Spleen (tissue), 11 donors: ENCODE measurements at regions not wholly inside any gene's neighbourhood (a gene's known extent, or its start where the extent isn't known, plus 50 kb on each side); places are given as distances from the start of the nearest gene placed in this dataset.

ENCODE experiments used
- DNase-seq: peaks from one replicate; pipeline ENCODE4 v3.0.0-alpha.2; 2020
- H3K27ac ChIP-seq, 8 donors: fragments of 200-600 bp; sonication (generic) in 7 of 8; 1 replicate in 4 of 8; 2 replicates in 4 of 8; pipeline versions ENCODE4 v1.5.0 to v1.8.0; 2016 to 2021; ENCODE audit warnings: inconsistent platforms in 4 of 8, mild to moderate bottlenecking in 4 of 8, moderate library complexity in 1 of 8
- H3K27me3 ChIP-seq, 7 donors: fragments of 200-600 bp; sonication (generic) in 6 of 7; replicated peaks in 1 of 7; 1 replicate in 4 of 7; 2 replicates in 3 of 7; pipeline versions ENCODE4 v1.5.0 to v1.8.0; 2016 to 2021; ENCODE audit warnings: inconsistent platforms in 3 of 7, mild to moderate bottlenecking in 1 of 7
- H3K36me3 ChIP-seq, 6 donors: fragments of 200-600 bp; sonication (generic) in 5 of 6; 1 replicate in 4 of 6; 2 replicates in 2 of 6; pipeline versions ENCODE4 v1.5.0 to v1.8.0; 2016 to 2021; ENCODE audit warnings: inconsistent platforms in 2 of 6
- H3K4me1 ChIP-seq, 6 donors: fragments of 200-600 bp; sonication (generic) in 5 of 6; 1 replicate in 3 of 6; 2 replicates in 3 of 6; pipeline versions ENCODE4 v1.5.0 to v1.8.0; 2016 to 2021; ENCODE audit warnings: inconsistent platforms in 3 of 6
- H3K4me3 ChIP-seq, 8 donors: fragments of 200-600 bp; sonication (generic) in 7 of 8; 1 replicate in 4 of 8; 2 replicates in 4 of 8; pipeline versions ENCODE4 v1.5.0 to v1.8.0; 2016 to 2021; ENCODE audit warnings: inconsistent platforms in 4 of 8, mild to moderate bottlenecking in 4 of 8, moderate library complexity in 2 of 8
- H3K9me3 ChIP-seq, 8 donors: fragments of 200-600 bp; sonication (generic) in 7 of 8; 1 replicate in 4 of 8; 2 replicates in 4 of 8; pipeline versions ENCODE4 v1.5.0 to v1.8.0; 2016 to 2021; ENCODE audit warnings: inconsistent platforms in 4 of 8
- CTCF ChIP-seq, 11 experiments: fragments of 200-600 bp in 7 of 11; fragments of 450-650 bp in 4 of 11; sonication (generic) in 4 of 11; IDR thresholded peaks in 8 of 11; conservative IDR thresholded peaks in 3 of 11; 1 replicate in 7 of 11; 2 replicates in 4 of 11; pipeline versions ENCODE4 v1.4.0 to v1.8.0; 2016 to 2021; ENCODE audit warnings: antibody characterized with exemption in 11 of 11, inconsistent platforms in 4 of 11, mild to moderate bottlenecking in 1 of 11
- POLR2A ChIP-seq, 3 donors: fragments of 450-650 bp; IDR thresholded peaks; one replicate each; pipeline ENCODE4 v1.5.1; 2017; ENCODE audit warnings: antibody characterized with exemption in 3 of 3, mild to moderate bottlenecking in 1 of 3
- POLR2AphosphoS5 ChIP-seq, 3 donors: sonication (generic); formaldehyde crosslinking; IDR thresholded peaks; one replicate each; pipeline ENCODE4 v1.5.1; 2017; ENCODE audit warnings: antibody characterized with exemption in 3 of 3
- WGBS, 5 donors: extraction: QIAGEN DNeasy Blood & Tissue Kit in 3 of 5; methylation state at CpG; one replicate each; pipeline versions ENCODE4 v1.1.5 to v1.1.7; 2013 to 2018; 5-methylcytosine and 5-hydroxymethylcytosine counted together
- intact Hi-C: fragments of 100-400 bp; cut with DNase I; formaldehyde crosslinking; loops from one replicate; pipeline ENCODE4 v1.15.0; 2023; ENCODE audit warnings: low total_unique reads
- donor health status: healthy with polysubstance abuse.
- donor health status: DM: no; HTN: no; CAD: no; lungs with moderate emphysema.
- donor health status: DM: no; HTN: no; CAD: no.
- donor health status: Bipolar disorder and iron deficiency.
- donor health status: healthy.
- donor health status: DM: no; HTN: no; CAD: no.
- donor health status: DM: yes; HTN: yes; CAD: no.

GRCh38 chr16:9655051-9655450 is 527.2 kb downstream of the GRIN2A start:
- TF ChIP-seq POLR2AphosphoS5 (IDR thresholded peaks at IDR 0.05) (no peak), CTCF (IDR thresholded peaks at IDR 0.05 in 8 of 11, conservative IDR thresholded peaks at IDR 0.05 in 3 of 11) (no peak), POLR2A (IDR thresholded peaks at IDR 0.05) (no peak)
- Histone ChIP-seq H3K4me1 (no peaks in the 10 kb centered on the region), H3K4me3 (no peak overlapping the region), H3K36me3 (no peaks in the 10 kb centered on the region), H3K27me3 (peaks cover 0 to 11% (median 0%) of the 10 kb centered on the region in 7 donors), H3K27ac (no peak overlapping the region), H3K9me3 (no peaks in the 10 kb centered on the region)
- no peak for DNase-seq
- WGBS, 5 donors = 75 to 85% (median 80%) methylated on average over 5 of the region's 5 CpGs
- intact Hi-C loops = no loop called here

DNA sequence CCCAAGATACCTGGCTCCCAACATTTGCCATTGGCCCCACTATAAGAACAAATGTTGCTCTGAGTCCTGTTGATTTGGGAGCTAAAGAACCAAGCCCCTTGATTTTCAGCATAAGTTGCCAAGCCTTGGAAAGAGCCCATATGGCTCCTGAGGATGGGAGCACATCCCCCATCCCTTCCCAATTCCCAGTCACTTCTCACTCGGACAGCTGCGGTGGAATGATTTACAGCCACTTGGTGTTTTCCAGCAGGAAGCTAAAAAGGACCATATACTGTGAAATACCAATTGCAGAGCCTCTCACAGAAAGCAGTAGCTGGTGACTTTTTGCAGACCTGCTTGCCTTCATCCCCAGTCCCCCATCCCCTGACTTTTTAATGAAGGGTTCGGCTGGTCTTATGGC is 524.6 kb downstream of the GRIN2A start:
- intact Hi-C loops = no loop called here
- Histone ChIP-seq H3K36me3 (no peaks in the 10 kb centered on the region), H3K27me3 (peaks cover 0 to 10% (median 0%) of the 10 kb centered on the region in 7 donors), H3K27ac (no peak overlapping the region), H3K9me3 (no peaks in the 10 kb centered on the region), H3K4me3 (no peak overlapping the region), H3K4me1 (no peaks in the 10 kb centered on the region)
- WGBS, 5 donors = 4 to 18% (median 8%) methylated on average over 3 of the region's 3 CpGs
- TF ChIP-seq POLR2AphosphoS5 (IDR thresholded peaks at IDR 0.05) (no peak), POLR2A (IDR thresholded peaks at IDR 0.05) (no peak), CTCF (IDR thresholded peaks at IDR 0.05 in 8 of 11, conservative IDR thresholded peaks at IDR 0.05 in 3 of 11) (no peak)
- DNase-seq = no peak

DNA sequence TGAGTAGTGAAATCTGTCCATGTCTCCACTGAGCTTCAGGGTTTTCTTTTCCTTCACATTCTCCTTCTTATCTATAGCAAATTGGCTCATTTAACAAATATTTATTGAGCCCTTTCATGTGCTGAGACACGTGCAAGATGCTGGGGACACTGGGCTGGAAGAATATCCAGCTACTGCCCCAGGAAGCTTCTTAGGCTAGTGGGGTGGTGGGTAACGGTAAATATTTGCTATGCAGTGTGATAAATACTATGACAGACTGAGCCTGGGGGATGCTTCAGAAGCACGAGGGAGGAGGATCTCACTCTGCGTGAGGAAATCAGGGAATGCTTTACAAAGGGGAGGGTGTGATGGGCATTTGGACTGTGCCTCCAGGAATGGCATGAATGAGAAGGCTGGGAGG is 524.1 kb downstream of the GRIN2A start:
- TF ChIP-seq POLR2A (IDR thresholded peaks at IDR 0.05) (no peak), POLR2AphosphoS5 (IDR thresholded peaks at IDR 0.05) (no peak), CTCF (IDR thresholded peaks at IDR 0.05 in 8 of 11, conservative IDR thresholded peaks at IDR 0.05 in 3 of 11) (no peak)
- WGBS, 5 donors = 11 to 27% (median 15%) methylated on average over 4 of the region's 4 CpGs
- Histone ChIP-seq H3K4me3 (no peak overlapping the region), H3K27me3 (peaks cover 0 to 4% (median 0%) of the 10 kb centered on the region in 7 donors), H3K9me3 (no peaks in the 10 kb centered on the region), H3K4me1 (no peaks in the 10 kb centered on the region), H3K36me3 (no peaks in the 10 kb centered on the region), H3K27ac (no peak overlapping the region)
- no peak for DNase-seq
- intact Hi-C loops = no loop called here

DNA sequence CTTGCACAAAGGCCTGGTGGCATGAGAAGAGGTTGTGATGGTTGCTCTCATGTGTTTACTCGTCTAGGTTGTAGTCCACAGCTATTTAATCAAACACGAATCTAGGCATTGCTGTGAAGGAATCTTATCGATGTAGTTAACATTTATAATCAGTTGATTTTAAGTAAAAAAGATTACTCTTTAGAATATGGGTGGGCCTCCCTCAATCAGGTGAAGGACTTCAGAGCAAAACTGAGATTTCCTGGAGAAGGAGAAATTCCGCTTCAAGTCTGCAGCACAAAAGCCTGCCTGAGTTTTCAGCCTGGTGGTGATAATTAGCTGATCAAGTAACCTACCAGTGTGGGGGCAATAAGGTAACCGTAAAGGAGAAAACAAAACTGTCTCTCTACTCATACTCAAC is 523.6 kb downstream of the GRIN2A start:
- Histone ChIP-seq H3K27me3 (peaks cover 0 to 4% (median 0%) of the 10 kb centered on the region in 7 donors), H3K27ac (no peak overlapping the region), H3K9me3 (no peaks in the 10 kb centered on the region), H3K4me3 (no peak overlapping the region), H3K4me1 (no peaks in the 10 kb centered on the region), H3K36me3 (no peaks in the 10 kb centered on the region)
- TF ChIP-seq POLR2AphosphoS5 (IDR thresholded peaks at IDR 0.05) (no peak), CTCF (IDR thresholded peaks at IDR 0.05 in 8 of 11, conservative IDR thresholded peaks at IDR 0.05 in 3 of 11) (no peak), POLR2A (IDR thresholded peaks at IDR 0.05) (no peak)
- intact Hi-C loops = no loop called here
- no peak for DNase-seq
- 70 to 78% (median 75%) methylated on average over 5 of the region's 5 CpGs for WGBS, 5 donors
